ENCODE measurements at regions not wholly inside any gene's neighbourhood (a gene's known extent, or its start where the extent isn't known, plus 50 kb on each side); places are given as distances from the start of the nearest gene placed in this dataset.
A peak's percentile ranks its signal among the peaks of the same experiment; 100 is the strongest.

DNA sequence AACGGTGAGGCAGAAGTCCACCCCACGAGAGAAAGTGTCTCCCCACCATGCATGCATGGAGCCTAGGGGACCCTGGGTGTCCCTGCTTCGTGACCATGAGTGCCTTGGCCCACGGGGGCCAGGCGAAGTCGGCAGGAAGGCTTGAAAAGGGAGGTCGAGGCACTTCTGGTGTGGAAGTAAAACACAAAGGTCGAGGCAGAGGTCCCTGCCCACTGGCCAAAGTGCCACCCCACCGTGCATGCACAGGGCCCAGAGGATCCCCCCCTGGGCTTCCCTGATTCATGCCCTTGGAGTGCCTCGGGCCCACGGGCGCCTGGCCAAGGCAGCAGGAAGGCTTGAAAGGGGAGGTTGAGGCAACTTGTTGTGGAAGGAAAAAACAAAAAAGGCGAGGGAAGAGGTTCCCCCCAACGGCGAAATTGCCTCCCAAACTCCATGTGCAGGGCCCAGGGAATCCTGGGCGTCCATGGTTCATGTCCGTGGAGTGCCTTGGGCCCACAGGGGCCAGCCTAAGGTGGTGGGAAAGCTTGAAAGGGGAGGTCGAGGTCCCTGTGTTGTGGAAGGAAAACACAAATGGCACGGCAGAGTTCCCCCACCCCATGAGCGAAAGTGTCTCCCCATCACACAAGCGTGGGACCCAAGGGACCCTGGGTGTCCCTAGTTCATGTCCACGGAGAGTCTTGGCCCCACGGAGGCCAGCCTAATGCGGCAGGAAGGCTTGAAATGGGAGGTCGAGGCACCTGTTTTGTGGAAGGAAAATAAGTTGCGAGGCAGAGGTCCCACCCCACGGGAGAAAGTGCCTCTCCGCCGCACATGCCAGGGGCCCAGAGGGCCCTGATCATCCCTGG is 372.1 kb downstream of the ALG10 start:
- DNase-seq = peak in 1 of 2 donors; percentile 1
- Histone ChIP-seq H3K4me1 (no peaks in the 10 kb centered on the region), H3K27ac (no peak overlapping the region), H3K27me3 (peaks cover 0 to 20% (median 4%) of the 10 kb centered on the region in 7 donors), H3K36me3 (no peaks in the 10 kb centered on the region), H3K9me3 (peaks cover 0 to 98% (median 0%) of the 10 kb centered on the region in 11 donors), H3K4me3 (no peak overlapping the region)
- TF ChIP-seq, protein P1, sequence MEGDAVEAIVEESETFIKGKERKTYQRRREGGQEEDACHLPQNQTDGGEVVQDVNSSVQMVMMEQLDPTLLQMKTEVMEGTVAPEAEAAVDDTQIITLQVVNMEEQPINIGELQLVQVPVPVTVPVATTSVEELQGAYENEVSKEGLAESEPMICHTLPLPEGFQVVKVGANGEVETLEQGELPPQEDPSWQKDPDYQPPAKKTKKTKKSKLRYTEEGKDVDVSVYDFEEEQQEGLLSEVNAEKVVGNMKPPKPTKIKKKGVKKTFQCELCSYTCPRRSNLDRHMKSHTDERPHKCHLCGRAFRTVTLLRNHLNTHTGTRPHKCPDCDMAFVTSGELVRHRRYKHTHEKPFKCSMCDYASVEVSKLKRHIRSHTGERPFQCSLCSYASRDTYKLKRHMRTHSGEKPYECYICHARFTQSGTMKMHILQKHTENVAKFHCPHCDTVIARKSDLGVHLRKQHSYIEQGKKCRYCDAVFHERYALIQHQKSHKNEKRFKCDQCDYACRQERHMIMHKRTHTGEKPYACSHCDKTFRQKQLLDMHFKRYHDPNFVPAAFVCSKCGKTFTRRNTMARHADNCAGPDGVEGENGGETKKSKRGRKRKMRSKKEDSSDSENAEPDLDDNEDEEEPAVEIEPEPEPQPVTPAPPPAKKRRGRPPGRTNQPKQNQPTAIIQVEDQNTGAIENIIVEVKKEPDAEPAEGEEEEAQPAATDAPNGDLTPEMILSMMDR (IDR thresholded peaks at IDR 0.05) = no peak
- intact Hi-C loops (cut with DNase I) = no loop called here
- WGBS, 2 donors = 56 to 57% methylated on average over 29 of the region's 29 CpGs
- ATAC-seq = no peak

DNA sequence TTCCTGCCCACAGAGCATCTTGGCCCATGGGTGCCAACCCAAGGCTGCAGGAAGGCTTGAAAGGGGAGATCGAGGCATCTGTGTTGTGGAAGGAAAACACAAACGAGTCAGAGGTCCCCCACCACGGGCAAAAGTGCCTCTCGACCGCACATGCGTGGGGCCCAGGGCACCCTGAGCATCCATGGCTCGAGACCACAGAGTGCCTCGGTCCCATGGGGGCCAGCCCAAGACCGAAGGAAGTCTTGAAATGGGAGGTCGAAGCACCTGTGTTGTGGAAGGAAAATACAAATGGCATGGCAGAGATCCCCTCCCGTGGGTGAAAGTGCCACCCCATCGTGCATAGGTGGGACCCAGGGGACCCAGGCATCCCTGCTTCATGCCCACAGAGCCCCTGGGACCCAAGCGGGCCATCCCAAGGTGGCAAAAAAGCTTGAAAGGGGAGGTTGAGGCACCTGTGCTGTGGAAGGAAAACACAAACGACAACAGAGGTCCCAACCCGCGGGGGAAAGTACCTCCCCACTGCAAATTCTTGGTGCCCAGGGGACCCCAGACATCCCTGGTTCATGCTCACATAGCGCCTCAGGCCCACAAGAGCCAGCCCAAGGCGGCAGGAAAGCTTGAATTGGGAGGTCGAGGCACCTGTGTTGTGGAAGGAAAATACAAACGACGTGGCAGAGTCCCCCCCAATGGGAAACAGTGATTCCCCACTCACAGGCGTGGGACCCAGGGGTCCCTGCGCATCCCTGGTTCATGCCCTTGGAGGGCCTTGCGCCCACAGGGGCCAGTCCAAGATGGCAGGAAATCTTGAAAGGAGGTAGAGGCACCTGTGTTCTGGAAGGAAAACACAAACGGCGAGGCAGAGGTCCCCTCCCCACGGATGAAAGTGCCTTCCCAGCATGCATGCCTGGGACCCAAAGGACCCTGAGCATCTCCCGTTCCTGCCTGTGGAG is 373.0 kb downstream of the ALG10 start:
- peak; percentile 1 to 2 for DNase-seq
- Histone ChIP-seq H3K27ac (no peak overlapping the region), H3K36me3 (no peaks in the 10 kb centered on the region), H3K9me3 (peaks cover 0 to 98% (median 0%) of the 10 kb centered on the region in 11 donors), H3K27me3 (peaks cover 0 to 11% (median 3%) of the 10 kb centered on the region in 7 donors), H3K4me1 (no peaks in the 10 kb centered on the region), H3K4me3 (no peak overlapping the region)
- 57 to 58% methylated on average over 28 of the region's 28 CpGs for WGBS, 2 donors
- intact Hi-C loops (cut with DNase I) = no loop called here
- ATAC-seq = no peak
- TF ChIP-seq, protein P1 (IDR thresholded peaks at IDR 0.05) = no peak

DNA sequence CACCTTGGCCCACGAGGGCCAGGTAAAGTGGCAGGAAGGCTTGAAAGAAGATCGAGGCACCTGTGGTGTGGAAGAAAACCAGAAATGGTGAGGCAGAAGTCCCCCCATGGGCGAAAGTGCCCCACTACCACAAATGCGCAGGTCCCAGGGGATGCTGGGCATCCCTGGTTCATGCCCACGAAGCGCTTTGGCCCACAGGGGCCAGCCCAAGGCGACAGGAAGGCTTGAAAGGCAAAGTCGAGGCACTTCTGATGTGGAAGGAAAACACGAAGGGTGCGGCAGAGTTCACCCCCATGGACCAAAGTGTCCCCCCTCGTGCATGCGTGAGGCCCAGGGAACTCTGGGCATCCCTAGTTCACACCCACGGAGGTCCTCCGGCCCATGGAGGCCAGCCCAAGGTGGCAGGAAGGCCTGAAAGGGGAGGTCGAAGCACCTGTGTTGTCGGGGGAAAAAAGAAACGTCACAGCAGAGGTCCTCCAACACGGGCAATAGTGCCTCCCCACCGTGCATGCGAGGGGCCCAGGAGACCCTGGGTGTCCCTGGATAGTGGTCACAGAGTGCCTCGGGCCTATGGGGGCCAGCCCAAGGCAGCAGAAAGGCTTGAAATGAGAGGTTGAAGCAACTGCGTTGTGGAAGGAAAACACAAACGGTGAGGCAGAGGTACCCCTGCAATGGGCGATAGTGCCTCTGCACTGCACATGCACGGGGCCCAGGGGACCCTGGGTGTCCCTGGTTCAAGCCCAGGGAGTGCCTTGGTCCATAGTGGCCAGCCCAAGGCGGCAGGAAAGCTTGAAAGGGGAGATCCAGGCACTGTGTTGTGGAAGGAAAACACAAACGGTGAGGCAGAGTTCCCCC is 373.9 kb downstream of the ALG10 start:
- TF ChIP-seq, protein P1 (IDR thresholded peaks at IDR 0.05) = no peak
- no peak for ATAC-seq
- no peaks in the 10 kb centered on the region for H3K36me3 ChIP-seq
- H3K27me3 ChIP-seq = peaks cover 0 to 8% (median 0%) of the 10 kb centered on the region in 7 donors
- H3K27ac ChIP-seq = no peak overlapping the region
- no peaks in the 10 kb centered on the region for H3K4me1 ChIP-seq
- intact Hi-C loops (cut with DNase I) = no loop called here
- H3K4me3 ChIP-seq = no peak overlapping the region
- WGBS, 2 donors = 53 to 57% methylated on average over 27 of the region's 27 CpGs
- peaks cover 0 to 98% (median 0%) of the 10 kb centered on the region in 11 donors for H3K9me3 ChIP-seq
- peak in 1 of 2 donors; percentile 1 for DNase-seq
